Right lobe of liver (tissue), 6 donors: ENCODE measurements at regions not wholly inside any gene's neighbourhood (a gene's known extent, or its start where the extent isn't known, plus 50 kb on each side); places are given as distances from the start of the nearest gene placed in this dataset.

ENCODE experiments used
- ATAC-seq, 4 donors: fragments of 200-7000 bp; cut with Tn5 transposase; one replicate each; pipeline ENCODE4 v1.9.1; 2020; ENCODE audit warnings: mild to moderate bottlenecking in 4 of 4, moderate library complexity in 4 of 4
- DNase-seq, 3 donors: peaks; one replicate each; pipeline ENCODE4 v3.0.0-alpha.2; 2020
- H3K27ac ChIP-seq, 3 donors: fragments of 200-600 bp; one replicate each; pipeline ENCODE4 v1.8.0; 2022
- H3K27me3 ChIP-seq, 2 donors: fragments of 200-600 bp; one replicate each; pipeline ENCODE4 v1.8.0; 2022
- H3K36me3 ChIP-seq, 4 donors: fragments of 200-600 bp; sonication (generic) in 1 of 4; one replicate each; pipeline versions ENCODE4 v1.5.1 to v1.8.0; 2017 to 2022; ENCODE audit warnings: control low read depth in 1 of 4
- H3K4me1 ChIP-seq, 4 donors: fragments of 200-600 bp; sonication (generic) in 1 of 4; one replicate each; pipeline versions ENCODE4 v1.5.1 to v1.8.0; 2017 to 2022; ENCODE audit warnings: control low read depth in 1 of 4
- H3K4me3 ChIP-seq, 3 donors: fragments of 200-600 bp; one replicate each; pipeline ENCODE4 v1.8.0; 2022
- H3K9me3 ChIP-seq, 4 donors: fragments of 200-600 bp; sonication (generic) in 1 of 4; one replicate each; pipeline versions ENCODE4 v1.5.1 to v1.8.0; 2017 to 2022; ENCODE audit warnings: control low read depth in 1 of 4
- POLR2A ChIP-seq: fragments of 450-650 bp; IDR thresholded peaks from one replicate; pipeline ENCODE4 v1.6.1; 2017; ENCODE audit warnings: antibody characterized with exemption, mild to moderate bottlenecking
- WGBS: methylation state at CpG from one replicate; pipeline ENCODE4 v1.1.6; 2018; ENCODE audit warnings: low coverage, low lambda C conversion rate; ENCODE audit not compliant: insufficient coverage; ENCODE audit errors: missing lambda C conversion rate; 5-methylcytosine and 5-hydroxymethylcytosine counted together
- intact Hi-C, 2 donors: fragments of 100-400 bp; cut with DNase I; formaldehyde crosslinking; loops; one replicate each; pipeline versions ENCODE4 v1.11.2 to v1.14.1; 2022
- TF ChIP-seq, protein P1 (sequence below), 4 donors: fragments of 200-600 bp in 3 of 4; fragments of 450-650 bp in 1 of 4; IDR thresholded peaks; one replicate each; pipeline versions ENCODE4 v1.5.1 to v1.8.0; 2016 to 2022; ENCODE audit warnings: antibody characterized with exemption in 4 of 4, mild to moderate bottlenecking in 2 of 4
- donor health status: DM: no; HTN: yes; CAD: no.
- donor health status: DM: no; HTN: no; CAD: no.
- donor health status: DM: no; HTN: no; CAD: no.
- donor health status: DM: no; HTN: yes; CAD: no.
- donor health status: DM: no; HTN: yes; CAD: no.

DNA sequence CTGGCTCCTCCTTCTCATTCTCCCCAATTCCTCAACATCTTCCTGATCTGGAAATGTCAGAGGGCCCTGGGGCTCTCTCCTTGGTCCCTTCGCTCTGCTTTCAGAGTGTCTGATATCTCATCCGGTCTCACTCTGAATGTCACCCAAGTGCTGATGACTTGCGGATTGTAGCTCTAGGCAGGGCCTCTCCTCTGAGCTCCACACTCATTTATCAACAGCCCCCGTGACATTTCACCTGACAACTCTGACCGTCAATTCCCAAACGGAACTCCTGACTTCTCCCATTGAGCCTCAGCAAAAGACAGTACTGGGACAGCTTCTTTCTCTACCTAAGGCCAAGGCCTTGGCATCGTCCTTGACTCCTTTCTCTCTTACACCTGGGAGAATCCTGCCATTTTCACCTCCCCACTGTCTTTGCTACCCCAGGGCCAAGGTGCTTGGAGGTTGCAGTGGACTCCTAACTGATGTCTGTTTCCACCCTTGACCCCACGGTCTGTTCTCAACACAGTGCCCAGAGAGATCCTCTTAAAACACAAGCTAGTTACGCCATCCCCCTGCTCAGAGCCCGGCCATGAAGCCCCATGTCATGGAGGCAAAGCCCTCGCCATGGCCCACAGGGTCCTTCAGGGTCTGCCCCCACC lies 57.5 kb upstream of the THY1 start:
- 71% methylated on average over 6 of the region's 11 CpGs for WGBS
- intact Hi-C loops: loop anchor here (5.0 to 10.0 kb wide), 4 partner anchors 54 to 632 kb away; no protein-coding TSS in a partner anchor

GRCh38 chr11:119479685-119480275 lies 56.8 kb upstream of the THY1 start:
- 57% methylated on average over 6 of the region's 6 CpGs for WGBS
- DNase-seq (no peak), ATAC-seq (no peak)
- Histone ChIP-seq H3K9me3 (no peaks in the 10 kb centered on the region), H3K36me3 (no peaks in the 10 kb centered on the region), H3K27me3 (no peaks in the 10 kb centered on the region), H3K4me1 (peaks cover 0 to 3% (median 0%) of the 10 kb centered on the region in 4 donors), H3K4me3 (no peak overlapping the region), H3K27ac (no peak overlapping the region)
- TF ChIP-seq, protein P1, sequence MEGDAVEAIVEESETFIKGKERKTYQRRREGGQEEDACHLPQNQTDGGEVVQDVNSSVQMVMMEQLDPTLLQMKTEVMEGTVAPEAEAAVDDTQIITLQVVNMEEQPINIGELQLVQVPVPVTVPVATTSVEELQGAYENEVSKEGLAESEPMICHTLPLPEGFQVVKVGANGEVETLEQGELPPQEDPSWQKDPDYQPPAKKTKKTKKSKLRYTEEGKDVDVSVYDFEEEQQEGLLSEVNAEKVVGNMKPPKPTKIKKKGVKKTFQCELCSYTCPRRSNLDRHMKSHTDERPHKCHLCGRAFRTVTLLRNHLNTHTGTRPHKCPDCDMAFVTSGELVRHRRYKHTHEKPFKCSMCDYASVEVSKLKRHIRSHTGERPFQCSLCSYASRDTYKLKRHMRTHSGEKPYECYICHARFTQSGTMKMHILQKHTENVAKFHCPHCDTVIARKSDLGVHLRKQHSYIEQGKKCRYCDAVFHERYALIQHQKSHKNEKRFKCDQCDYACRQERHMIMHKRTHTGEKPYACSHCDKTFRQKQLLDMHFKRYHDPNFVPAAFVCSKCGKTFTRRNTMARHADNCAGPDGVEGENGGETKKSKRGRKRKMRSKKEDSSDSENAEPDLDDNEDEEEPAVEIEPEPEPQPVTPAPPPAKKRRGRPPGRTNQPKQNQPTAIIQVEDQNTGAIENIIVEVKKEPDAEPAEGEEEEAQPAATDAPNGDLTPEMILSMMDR (IDR thresholded peaks at IDR 0.05): no peak
- no peak for TF ChIP-seq POLR2A
- intact Hi-C loops: loop anchor here (5.0 to 10.0 kb wide), 6 partner anchors 55 to 633 kb away; no protein-coding TSS in a partner anchor

More for the DNA sequence above, 57.5 kb upstream of the THY1 start:
- peak in 1 of 3 donors; percentile 34 for DNase-seq
- TF ChIP-seq, protein P1 (IDR thresholded peaks at IDR 0.05): no peak
- TF ChIP-seq POLR2A: no peak
- no peak overlapping the region for H3K27ac ChIP-seq
- ATAC-seq: no peak
- no peaks in the 10 kb centered on the region for H3K36me3 ChIP-seq
- no peaks in the 10 kb centered on the region for H3K27me3 ChIP-seq
- no peak overlapping the region for H3K4me3 ChIP-seq
- H3K9me3 ChIP-seq: no peaks in the 10 kb centered on the region
- peaks cover 0 to 3% (median 0%) of the 10 kb centered on the region in 4 donors for H3K4me1 ChIP-seq

DNA sequence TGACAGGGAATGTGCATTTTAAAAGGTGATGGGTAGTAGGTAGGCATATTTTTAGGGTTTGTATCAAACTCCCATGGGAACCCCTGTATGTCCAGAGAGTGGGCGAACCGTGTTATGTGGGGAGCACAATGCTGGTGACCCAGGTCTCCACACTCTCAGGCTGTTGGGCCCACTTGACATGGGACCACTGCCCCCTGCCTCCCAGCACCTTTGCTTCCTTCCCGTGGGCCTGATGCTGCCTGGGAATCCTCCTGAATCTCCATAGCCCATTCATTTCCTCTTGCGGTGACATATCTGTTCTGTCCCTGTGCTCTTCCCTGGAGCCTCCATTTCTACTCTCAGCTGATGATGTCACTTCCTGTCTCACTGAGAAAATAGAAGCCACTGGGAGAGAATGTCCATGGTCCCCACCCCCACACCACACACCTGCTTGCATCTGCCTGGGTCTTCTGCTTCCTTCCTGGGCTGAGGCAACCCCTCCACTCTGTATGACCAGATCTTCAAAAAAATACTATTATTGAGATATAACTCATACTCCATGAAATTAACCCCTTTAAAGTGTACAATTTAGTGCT lies 55.8 kb upstream of the THY1 start:
- Histone ChIP-seq H3K27me3 (no peaks in the 10 kb centered on the region), H3K27ac (no peak overlapping the region), H3K36me3 (no peaks in the 10 kb centered on the region), H3K4me1 (peaks cover 0 to 3% (median 0%) of the 10 kb centered on the region in 4 donors), H3K9me3 (no peaks in the 10 kb centered on the region), H3K4me3 (no peak overlapping the region)
- ATAC-seq (no peak), DNase-seq (peak in 1 of 3 donors; percentile 12)
- 88% methylated on average over 4 of the region's 4 CpGs for WGBS
- intact Hi-C loops: loop anchor here (10.0 kb wide), 2 partner anchors 104 to 114 kb away; no protein-coding TSS in a partner anchor
- TF ChIP-seq POLR2A: no peak
- TF ChIP-seq, protein P1 (IDR thresholded peaks at IDR 0.05): no peak

DNA sequence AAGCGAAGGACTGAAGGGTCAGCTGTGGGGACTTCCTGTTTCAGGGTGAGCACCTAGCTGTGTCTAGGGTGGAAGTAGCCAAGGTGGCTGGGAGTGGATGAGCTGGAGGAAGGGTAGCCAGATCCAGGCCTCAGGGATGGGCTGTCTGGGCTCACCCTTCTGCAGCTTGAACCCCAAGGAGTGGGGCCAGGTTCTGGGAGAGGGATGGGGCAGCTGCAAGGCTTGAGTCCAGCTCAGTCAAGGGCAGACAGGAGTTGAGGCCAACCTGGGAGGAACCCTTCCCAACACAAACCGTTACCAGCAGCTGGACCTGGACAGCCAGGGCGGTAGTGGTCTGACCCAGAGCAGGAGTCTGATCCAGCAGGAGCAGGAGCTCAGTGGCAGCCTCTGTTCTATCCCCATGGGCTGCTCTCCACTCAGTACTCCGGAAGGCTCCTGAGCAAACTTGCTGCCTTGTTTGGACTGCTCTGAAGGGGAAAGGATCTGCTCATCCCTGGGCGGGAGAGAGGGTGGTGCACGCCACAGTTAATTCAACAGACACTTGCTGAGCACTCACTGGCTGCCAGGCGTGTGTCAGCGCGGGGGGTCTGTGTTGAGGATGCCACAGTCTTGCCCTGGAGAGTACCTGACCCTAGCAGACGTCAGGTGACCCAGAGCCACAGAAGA lies 53.8 kb upstream of the THY1 start:
- Histone ChIP-seq H3K27ac (no peak overlapping the region), H3K9me3 (no peaks in the 10 kb centered on the region), H3K4me1 (peaks cover 0 to 8% (median 4%) of the 10 kb centered on the region in 4 donors), H3K27me3 (no peaks in the 10 kb centered on the region), H3K4me3 (no peak overlapping the region), H3K36me3 (no peaks in the 10 kb centered on the region)
- DNase-seq (no peak), ATAC-seq (no peak)
- TF ChIP-seq, protein P1 (IDR thresholded peaks at IDR 0.05): no peak
- no peak for TF ChIP-seq POLR2A
- 67% methylated on average over 6 of the region's 10 CpGs for WGBS
- intact Hi-C loops: loop anchor here (10.0 kb wide), 2 partner anchors 102 to 112 kb away; no protein-coding TSS in a partner anchor
